Stimulated activated CD8-positive, alpha-beta memory T cell treated with anti-CD3 and anti-CD28 coated beads, Interleukin-4, amount 100 ng/mL, for 24 hours (primary cell): ENCODE measurements at regions not wholly inside any gene's neighbourhood (a gene's known extent, or its start where the extent isn't known, plus 50 kb on each side); places are given as distances from the start of the nearest gene placed in this dataset.
"Not testable (repeated sequence)": the region's sequence is repeated elsewhere in the genome, so short reads cannot be mapped to it uniquely, and the experiment has no call there.

Experiments used
- DNase-seq: peaks from one replicate; pipeline ENCODE4 v3.0.0-alpha.2; 2020; ENCODE audit warnings: low read depth

DNA sequence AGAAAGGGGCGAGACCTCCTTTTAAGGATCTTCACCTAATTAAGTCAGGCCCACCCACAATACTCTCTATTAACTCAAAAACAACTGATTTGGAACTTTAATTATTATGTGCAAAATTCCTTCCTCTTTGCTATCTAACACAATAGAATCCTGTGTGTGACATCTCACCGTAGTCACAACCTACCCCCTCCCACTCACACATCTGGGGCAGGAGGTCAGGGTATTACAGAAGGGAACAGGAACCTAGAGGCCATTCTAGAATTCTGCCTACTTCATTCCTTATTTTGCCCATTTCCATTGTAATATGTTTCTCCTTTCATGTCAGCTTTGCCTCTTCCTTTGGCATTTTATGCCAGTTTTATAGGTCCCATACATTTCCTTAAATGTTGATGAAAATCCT is 829.3 kb upstream of the ID2 start:
- no peak for DNase-seq

DNA sequence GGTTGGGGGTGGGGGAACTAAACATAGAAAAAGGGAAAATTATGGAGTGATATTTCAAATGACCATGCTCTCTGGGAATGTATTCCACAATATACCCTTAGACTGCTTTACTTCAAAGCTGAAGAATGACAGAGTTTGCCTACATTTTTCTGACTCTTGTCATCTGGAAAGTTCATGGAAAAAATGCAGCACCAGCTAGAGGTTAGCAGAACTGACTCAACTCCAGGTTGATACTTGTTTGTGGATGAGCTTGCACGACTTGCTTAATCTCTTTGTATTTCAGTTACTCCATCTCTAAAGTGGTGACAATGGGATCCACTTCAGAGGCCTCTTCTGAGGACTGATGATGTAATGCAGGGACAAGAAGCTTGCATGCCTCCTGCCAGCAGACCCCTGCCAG is 824.0 kb upstream of the ID2 start:
- DNase-seq, result no peak

DNA sequence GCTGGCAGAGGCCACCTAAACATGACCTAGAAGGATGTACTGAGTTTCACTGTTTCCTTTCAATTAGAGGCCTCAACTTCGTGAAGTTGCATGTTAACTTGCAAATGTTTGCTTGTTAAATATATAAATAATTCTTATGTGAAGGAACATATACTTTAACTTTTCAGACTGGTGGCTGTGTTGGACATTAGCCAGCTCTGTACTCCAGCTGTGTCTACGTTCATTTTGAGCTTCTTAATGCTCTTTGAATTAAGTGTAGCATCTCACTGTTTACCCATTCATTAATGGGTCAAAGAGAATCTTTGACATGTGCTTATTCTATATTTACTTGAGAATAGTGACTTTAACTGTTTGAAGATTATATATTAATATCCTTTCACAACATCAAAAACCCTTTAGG is 823.2 kb upstream of the ID2 start:
- DNase-seq, result no peak

DNA sequence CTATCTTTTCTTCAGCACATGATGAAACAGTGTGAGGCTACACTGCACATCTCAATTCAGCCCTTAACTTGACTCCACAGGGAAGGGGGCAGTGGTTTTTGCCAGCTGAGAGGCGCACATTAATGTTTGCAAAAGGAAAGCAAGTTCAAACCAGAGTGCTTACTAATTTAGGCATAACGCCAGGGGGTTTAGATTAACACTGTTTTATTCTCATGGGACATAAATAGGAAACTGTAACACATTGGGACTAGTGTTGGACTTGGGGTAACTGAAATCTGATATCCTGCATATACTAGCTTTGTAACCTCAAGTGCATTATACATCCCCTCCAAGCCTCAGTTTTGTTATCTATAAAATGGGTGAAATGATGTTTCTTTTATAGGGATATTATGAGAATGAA is 821.2 kb upstream of the ID2 start:
- DNase-seq, result no peak

DNA sequence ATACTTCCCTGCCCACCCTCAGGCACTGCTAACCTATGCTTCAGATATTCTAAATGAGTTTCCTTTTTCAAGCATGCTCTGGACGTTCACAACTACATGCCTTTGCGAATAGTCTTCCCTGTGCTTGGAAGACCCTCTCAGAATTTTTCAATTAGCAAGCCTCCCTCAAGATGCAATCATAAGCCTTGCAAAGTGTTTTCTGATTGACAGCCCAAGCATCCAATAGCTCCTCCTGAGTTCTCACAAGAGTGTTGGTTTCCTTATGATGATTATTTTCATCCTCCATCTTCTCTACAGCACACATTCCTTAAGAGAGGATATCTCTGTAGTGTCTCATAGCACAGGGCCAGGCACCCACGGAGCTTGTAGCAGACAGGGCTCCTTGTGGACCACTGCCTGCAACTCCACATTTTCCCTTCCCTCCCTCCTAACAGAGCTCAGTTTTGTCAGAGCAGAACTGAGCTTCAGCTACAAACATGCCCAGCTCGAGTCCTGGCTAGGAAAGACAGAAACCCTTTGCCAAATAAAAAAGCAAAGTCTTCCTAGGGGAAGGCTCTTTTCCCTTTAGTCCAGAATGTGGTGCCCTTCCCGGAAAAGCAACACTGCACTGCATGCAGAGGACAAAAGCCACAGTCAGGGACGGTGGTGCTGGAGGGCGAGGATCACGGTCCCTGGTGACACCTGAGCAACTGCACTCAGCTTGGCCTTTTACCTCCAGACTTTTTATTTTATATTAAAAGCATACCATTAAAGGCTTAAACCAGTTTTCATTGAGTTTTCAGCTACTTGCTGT is 819.8 kb upstream of the ID2 start:
- DNase-seq, result no peak

DNA sequence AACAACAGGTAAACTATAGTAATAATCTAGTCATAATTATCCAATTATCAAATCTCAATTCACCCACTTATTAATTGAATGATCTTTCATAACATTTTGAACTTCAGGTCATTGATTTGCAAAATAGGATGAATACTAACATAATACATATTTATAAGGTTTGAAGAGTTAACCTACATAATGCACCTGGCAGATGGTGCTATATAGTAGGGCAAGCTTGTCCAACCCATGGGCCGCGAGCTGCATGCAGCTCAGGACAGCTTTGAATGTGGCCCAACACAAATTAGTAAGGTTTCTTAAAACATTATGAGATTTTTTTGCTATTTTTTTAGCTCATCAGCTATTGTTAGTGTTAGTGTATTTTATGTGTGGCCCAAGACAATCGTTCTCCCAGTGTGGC is 815.8 kb upstream of the ID2 start:
- DNase-seq, result no peak

DNA sequence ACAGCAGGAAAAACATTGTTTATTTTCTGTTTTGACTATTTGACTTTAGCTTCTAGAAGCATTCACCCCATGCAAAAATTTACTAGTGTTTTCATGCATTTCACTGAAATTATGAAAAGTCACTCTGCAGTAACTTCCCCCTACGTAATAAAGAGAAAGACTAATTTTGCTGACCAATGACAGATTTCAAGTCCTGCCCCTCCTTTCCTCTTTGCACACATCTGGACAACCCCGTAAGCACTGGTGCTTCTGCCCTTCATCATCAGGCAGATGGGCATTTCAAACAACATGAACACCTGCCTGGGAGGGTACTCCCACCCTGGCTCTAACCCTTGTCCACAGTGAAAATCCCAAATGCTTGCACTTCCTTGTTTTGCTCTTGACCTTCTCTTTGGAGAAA is 815.0 kb upstream of the ID2 start:
- DNase-seq, result no peak

DNA sequence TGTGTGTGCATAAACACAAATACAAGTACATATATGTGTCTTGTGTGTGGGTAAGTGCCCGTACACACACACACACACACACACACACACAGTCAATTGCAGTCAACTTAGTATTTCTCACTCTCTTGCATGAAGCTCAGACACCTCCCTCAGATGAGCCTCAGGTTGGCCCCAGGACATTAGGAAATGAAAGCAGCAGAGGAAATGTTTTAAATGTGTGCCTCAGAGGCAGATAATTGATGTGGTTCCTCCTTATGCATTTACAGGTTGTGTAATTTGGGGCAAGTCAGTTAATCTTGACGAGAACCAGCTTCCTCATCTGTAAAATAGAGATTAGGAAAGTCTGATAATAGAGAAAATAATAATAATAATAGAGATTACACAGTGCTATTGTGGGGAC is 814.0 kb upstream of the ID2 start:
- DNase-seq, result no peak

DNA sequence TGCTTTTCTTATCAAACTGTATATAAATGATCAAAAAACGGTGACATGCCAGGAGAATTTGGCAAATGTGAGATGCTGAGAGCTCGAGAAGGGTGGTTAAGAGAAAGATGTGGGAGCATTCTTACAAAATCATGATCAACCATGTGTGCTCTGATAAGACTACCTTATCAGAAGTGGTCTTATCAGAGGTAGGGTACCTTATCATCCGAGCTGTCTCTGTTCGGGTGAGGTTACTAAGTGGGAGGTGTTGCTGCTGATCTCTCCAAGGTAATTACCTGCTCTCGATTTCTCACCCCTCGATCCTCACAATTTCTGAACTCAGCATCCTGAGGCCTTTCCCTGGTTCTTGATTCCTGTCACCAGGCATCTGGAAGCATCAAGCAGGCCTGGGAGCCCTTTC is 813.0 kb upstream of the ID2 start:
- no peak for DNase-seq

DNA sequence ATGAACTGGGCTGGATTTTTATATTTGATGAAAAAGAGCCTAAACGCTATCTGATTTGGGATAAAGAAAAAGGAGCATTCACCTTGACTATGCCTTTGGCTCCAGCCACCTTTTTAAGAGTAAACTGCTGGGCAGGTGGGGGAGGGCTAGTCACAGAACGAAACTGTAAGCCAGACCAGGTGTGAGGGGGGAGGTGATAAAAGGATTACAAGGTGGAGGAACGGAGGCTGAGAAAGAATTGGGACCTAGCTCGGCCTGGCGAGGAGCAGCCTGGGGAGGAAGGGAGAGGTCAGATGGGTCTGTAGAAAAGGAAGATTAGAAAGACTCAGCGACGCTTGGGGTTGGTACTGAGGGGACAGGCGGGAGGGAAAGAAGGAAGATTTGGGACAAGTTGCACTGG is 805.4 kb upstream of the ID2 start:
- not testable (repeated sequence) for DNase-seq

DNA sequence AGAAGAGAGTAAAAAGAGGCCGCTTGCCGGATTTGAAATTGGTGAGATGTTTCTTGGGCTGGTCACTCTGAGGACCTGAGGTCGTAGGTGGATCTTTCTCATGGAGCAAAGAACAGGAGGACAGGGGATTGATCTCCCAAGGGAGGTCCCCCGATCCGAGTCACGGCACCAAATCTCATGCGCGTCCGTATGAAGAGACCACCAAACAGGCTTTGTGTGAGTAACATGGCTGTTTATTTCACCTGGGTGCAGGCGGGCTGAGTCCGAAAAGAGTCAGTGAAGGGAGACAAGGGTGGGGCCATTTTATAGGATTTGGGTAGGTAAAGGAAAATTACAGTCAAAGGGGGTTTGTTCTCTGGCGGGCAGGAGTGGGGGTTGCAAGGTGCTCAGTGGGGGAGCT is 803.6 kb upstream of the ID2 start:
- not testable (repeated sequence) for DNase-seq

DNA sequence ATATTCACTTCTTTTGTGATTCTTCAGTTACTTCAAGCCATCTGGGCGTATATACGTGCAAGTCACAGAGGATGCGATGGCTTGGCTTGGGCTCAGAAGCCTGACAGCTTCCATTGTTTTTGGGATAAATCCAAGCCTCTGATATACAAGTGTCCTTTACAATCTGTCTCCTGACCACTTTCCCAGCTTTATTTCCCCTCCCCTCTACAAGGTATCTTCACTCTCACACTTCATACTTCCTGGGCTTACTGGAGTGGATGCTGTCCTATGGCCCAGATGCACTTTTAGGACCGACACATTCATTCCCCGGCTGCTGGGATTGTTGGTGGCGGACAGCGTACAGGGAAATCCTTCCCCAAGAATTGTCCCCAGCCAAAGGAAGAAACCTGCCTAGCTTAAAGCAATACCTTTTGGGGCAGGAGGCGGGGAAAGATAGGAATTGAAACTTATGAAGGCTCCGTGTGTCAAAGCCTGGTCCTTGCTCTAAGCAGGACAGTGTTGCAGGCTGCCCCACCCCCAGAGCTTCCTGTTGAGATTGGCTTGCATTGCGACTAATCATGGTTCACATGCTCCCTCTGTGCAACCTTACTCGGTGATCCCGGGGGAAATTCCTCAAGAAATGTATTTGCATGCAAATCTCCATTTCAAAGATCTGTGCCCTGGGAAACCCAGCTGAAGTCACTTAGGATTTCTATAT is 802.9 kb upstream of the ID2 start:
- DNase-seq, result no peak

DNA sequence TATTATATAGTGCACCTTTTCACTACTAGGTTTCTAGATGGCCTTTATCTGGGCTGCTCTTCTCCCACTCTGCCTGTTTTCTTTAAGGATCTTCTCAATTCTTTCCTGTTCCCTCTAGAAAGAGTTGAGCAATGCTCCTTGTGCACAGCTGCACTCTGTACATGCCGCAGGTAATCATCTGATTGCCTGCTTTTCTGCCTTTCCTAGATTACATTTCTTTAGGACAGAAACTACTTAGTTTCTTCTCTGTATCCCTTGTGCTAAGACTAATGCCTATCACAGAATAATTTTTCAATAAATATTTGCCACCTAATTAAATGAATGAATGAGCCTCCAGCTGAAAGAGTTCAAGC is 802.4 kb upstream of the ID2 start:
- DNase-seq, result no peak

DNA sequence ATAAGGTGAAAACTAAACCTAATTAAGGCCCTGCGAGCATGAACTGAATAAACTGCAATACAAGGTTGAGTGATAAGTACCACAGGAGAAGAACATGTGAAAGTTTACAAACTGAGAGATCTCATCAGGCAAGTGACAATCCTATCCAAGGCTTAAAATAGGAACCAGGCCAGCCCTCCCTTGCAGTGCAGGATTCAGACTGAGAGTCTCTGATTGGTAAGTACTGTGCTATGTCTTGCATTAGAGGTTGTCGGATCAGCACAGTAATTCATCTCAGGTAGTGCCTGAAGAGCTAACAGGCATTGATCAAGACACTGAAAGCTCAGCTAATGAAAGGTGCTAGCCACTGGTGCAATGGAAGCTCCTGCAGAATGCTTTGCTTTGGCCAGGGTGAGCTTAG is 801.7 kb upstream of the ID2 start:
- no peak for DNase-seq

DNA sequence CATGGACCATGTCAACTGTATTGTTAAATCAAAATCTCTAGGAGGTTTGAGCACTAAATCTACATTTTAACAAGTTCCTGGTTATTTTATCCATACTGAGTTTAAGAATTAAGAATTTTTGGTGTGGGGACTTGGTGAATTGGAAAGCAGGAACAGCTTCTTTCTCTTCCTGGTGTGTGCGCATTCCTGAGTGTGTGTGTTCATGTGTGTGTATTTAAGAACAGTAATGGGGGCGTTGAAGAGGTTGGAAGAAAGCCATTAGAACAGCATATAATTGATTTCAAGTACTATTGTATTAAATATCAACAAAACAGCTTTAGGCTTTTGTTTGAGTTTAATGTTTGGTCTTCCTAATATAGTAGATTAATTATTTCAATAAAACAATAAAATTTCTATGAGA is 801.3 kb upstream of the ID2 start:
- no peak for DNase-seq

DNA sequence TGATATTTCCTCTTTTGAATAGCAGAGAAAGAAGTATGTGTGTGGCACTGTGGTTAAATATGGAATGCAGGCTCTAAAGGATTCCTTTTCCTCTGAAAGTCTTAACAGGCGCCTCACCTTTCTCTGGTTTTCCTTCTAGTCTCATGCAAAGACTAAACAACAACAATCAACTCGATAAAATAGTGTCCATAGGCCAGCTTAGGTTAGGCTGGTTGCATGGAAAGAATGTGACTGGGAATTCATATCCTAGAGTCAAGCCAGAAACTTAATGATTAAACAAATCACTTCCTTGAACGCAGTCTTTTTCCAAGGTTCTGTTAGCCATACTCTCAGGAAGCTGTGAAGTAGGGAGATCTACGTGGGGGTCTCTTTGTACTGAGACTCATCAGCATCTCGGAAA is 800.8 kb upstream of the ID2 start:
- DNase-seq, result no peak

DNA sequence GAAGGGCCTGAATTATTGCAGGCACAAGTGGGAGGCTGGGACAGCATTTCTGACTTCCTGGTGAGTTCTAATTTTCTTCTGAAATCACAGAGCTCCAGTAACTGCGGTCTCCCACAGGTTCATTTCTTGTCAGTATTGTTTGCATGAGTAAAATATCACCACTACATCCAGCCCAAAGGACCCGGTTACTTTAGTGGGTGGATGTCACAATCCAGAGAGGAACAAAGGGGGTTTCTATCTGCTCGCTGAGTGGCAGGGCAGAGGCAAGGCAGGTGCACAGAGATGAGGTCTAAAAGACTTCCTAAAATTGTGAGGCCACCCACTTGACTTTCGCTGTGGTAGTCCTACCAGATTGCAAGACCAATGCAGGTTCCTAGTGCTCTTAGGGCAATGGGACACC is 800.4 kb upstream of the ID2 start:
- no peak for DNase-seq

DNA sequence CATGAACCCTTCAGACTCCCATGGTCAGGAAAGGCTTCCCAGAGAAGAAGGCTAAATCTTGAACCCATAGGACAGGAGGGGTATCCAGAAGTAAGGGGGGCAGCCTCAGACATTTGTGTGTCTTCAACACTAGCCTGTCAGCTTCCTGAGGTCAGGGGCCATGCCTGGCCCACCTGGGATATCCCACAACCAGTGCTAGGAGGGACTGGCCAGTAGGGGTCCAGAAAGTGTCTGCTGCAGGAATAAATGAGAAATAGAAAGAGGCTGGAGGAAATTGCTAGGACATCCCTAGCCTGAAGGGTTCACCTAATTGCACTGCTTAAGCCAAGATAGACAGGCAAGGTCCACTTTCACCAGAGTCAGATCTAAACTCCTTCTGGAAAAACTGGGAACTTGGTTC is 799.6 kb upstream of the ID2 start:
- DNase-seq, result no peak

DNA sequence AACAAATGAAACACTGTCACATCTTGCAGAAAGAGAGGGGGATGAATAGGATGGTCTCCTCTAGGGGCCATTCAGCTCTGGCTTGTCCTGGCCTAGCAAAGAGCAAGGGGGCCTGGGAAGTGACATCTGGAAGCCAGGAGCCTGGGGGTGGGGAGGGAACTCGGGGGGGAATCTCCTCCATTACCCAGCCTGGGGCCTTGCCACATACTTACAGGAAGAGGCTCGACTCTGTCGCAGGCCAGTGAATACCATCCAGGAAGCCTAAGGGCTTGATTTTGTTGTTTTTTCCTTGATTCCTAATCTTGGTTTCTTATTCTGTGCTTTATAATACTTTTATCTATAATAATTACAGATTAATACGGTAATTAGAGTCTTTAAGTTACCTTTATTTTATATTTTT is 797.5 kb upstream of the ID2 start:
- no peak for DNase-seq

DNA sequence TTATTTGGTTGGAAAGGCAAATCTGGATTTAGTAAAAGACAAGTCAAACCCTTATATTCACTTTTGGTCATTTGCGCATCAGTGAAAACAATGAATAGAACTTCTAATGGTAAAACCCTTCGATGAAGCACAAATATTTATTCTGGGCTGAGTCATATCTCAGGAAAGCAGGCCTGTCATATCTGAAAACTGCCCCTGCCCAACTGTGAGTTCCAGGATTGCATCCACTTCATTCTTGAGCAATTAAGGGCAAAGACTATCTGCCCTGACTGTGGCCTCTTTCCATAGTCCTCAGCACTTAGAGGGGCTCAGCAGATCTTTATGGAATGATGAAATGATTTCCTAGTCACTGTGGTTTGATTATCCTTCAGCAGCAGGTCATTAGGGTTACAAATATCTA is 795.2 kb upstream of the ID2 start:
- DNase-seq, result no peak

DNA sequence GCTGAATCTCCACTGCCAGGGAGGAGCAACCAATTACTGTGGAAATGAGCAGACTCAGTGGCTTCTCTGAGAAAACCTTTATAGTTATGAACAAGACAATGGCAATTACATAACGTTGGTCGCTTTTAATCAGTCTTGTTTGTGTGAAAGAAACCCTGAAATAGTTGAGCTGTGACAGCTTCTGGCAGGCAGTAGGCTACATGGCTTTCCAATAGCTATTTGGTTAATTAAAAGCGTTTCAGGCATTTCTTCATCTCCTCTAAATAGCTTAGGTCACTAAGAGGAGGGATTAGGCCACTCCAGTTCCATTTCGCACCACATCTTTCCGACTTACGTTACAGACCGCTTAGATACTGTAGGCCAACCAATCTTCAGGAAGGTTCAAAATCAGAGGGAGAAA is 794.4 kb upstream of the ID2 start:
- DNase-seq, result no peak

DNA sequence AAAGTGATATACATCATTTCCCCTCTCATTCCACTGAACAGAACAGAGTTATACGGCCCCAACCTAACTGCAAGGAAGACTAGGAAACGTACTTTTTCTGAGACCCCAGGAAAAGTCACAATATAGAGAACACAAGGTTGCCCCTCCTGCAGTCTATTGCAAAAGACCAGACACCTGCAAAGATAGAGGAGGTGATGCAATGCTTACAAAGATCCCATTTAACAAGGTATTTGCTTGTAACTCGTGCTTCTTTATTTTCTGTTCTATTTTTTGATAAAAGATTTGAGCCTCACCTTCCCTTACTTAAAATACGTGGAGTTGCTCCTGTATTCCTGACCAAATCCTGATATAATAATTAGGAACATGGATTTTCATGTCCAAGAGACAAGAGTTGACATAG is 793.0 kb upstream of the ID2 start:
- DNase-seq, result no peak

DNA sequence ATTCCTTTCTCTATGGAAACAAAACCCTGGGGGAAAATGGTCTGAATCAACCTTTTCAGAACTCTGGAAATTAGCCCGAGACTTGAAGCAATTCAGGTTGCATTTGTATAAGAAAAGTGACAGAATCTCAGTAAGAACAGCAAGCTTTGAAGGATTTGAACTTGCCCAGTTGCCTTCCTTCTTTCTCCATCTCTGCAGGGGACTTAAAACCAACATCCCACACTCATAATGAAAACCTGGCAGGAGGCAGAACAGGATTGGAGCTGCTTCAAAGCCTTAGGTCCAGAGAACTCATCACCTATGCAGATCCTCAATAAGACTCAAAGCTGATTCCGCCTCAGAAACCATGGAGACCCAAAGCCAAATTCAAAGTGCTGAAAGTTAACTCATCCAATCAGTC is 790.5 kb upstream of the ID2 start:
- DNase-seq, result no peak

DNA sequence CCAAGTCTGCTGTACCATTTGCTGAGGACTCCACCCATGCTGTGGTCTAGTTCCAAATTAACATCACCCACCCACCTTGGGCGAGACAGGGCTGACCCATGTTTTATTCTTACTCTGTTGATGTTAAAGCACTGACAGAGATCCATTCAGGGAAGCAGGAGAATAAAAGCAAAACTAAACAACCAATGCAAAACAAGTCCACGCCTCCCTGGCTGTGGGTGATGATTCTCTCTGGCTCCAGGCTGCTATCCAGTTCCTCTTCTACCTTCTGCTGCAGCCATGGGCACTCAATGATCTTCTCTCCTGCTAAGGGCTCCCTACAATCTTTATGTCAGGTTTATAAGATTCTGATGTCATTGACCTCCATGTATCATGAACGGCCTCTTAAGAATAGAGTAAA is 786.6 kb upstream of the ID2 start:
- no peak for DNase-seq
